ENCODE measurements at regions not wholly inside any gene's neighbourhood (a gene's known extent, or its start where the extent isn't known, plus 50 kb on each side); places are given as distances from the start of the nearest gene placed in this dataset.

- H3K4me3 ChIP-seq (ENCODE audit: low read depth in 1 of 5, low read length in 5 of 5) = no peak overlapping the region
- H3K36me3 ChIP-seq (ENCODE audit: control insufficient read depth in 5 of 5, insufficient read depth in 5 of 5, low read length in 5 of 5) = no peaks in the 10 kb centered on the region
- no peaks in the 10 kb centered on the region for H3K27me3 ChIP-seq (ENCODE audit: control insufficient read depth in 5 of 5, insufficient read depth in 4 of 5, low read length in 5 of 5)
- H3K9ac ChIP-seq (ENCODE audit: low read length in 5 of 5) = no peak overlapping the region
- no peak overlapping the region for H3K27ac ChIP-seq (ENCODE audit: low read depth, low read length)
- H3K9me3 ChIP-seq (ENCODE audit: control insufficient read depth in 5 of 5, low read length in 5 of 5) = peaks cover 0 to 4% (median 0%) of the 10 kb centered on the region in 5 donors
- no peaks in the 10 kb centered on the region for H3K4me1 ChIP-seq (ENCODE audit: control insufficient read depth in 5 of 5, insufficient read depth in 5 of 5, low read length in 5 of 5)
Measured at GRCh38 chr2:12382366-12382765, 334.4 kb upstream of the TRIB2 start.

- no peak overlapping the region for H3K27ac ChIP-seq (ENCODE audit: low read depth, low read length)
- peaks cover 0 to 4% (median 0%) of the 10 kb centered on the region in 5 donors for H3K9me3 ChIP-seq (ENCODE audit: control insufficient read depth in 5 of 5, low read length in 5 of 5)
- no peaks in the 10 kb centered on the region for H3K4me1 ChIP-seq (ENCODE audit: control insufficient read depth in 5 of 5, insufficient read depth in 5 of 5, low read length in 5 of 5)
- no peaks in the 10 kb centered on the region for H3K36me3 ChIP-seq (ENCODE audit: control insufficient read depth in 5 of 5, insufficient read depth in 5 of 5, low read length in 5 of 5)
- H3K9ac ChIP-seq (ENCODE audit: low read length in 5 of 5) = no peak overlapping the region
- no peaks in the 10 kb centered on the region for H3K27me3 ChIP-seq (ENCODE audit: control insufficient read depth in 5 of 5, insufficient read depth in 4 of 5, low read length in 5 of 5)
- H3K4me3 ChIP-seq (ENCODE audit: low read depth in 1 of 5, low read length in 5 of 5) = no peak overlapping the region
Measured at GRCh38 chr2:12389344-12390045, 327.2 kb upstream of the TRIB2 start.

DNA sequence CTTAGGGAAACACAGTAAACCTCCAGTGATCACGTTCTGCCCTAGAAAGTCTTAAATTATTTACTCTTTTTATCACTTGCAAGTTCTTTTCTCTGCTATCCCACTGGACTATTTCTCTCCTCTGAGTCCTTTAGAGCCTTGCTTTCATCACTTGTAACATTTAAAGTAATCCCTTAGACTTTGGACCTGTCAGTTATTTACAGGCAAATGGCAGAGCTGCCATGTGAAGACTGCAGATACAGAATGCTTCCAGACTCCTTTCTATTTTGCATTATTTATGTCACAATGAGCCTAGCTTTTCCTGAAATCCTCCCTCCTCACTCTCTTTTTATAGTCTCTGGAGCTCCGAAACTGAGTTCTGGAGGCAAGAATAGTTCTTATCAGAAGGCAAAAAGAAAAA is 325.6 kb upstream of the TRIB2 start:
- Histone ChIP-seq H3K27ac (ENCODE audit: low read depth, low read length) (no peak overlapping the region), H3K27me3 (ENCODE audit: control insufficient read depth in 5 of 5, insufficient read depth in 4 of 5, low read length in 5 of 5) (no peaks in the 10 kb centered on the region), H3K4me3 (ENCODE audit: low read depth in 1 of 5, low read length in 5 of 5) (no peak overlapping the region), H3K9me3 (ENCODE audit: control insufficient read depth in 5 of 5, low read length in 5 of 5) (peaks cover 0 to 4% (median 0%) of the 10 kb centered on the region in 5 donors), H3K36me3 (ENCODE audit: control insufficient read depth in 5 of 5, insufficient read depth in 5 of 5, low read length in 5 of 5) (no peaks in the 10 kb centered on the region), H3K4me1 (ENCODE audit: control insufficient read depth in 5 of 5, insufficient read depth in 5 of 5, low read length in 5 of 5) (no peaks in the 10 kb centered on the region), H3K9ac (ENCODE audit: low read length in 5 of 5) (no peak overlapping the region)

GRCh38 chr2:12396699-12397098 is 320.0 kb upstream of the TRIB2 start:
- peaks cover 0 to 18% (median 0%) of the 10 kb centered on the region in 5 donors for H3K4me1 ChIP-seq (ENCODE audit: control insufficient read depth in 5 of 5, insufficient read depth in 5 of 5, low read length in 5 of 5)
- no peaks in the 10 kb centered on the region for H3K9me3 ChIP-seq (ENCODE audit: control insufficient read depth in 5 of 5, low read length in 5 of 5)
- no peaks in the 10 kb centered on the region for H3K27me3 ChIP-seq (ENCODE audit: control insufficient read depth in 5 of 5, insufficient read depth in 4 of 5, low read length in 5 of 5)
- H3K27ac ChIP-seq (ENCODE audit: low read depth, low read length) = no peak overlapping the region
- no peaks in the 10 kb centered on the region for H3K36me3 ChIP-seq (ENCODE audit: control insufficient read depth in 5 of 5, insufficient read depth in 5 of 5, low read length in 5 of 5)
- H3K9ac ChIP-seq (ENCODE audit: low read length in 5 of 5) = no peak overlapping the region
- H3K4me3 ChIP-seq (ENCODE audit: low read depth in 1 of 5, low read length in 5 of 5) = no peak overlapping the region

- Histone ChIP-seq H3K4me1 (ENCODE audit: control insufficient read depth in 5 of 5, insufficient read depth in 5 of 5, low read length in 5 of 5) (peaks cover 0 to 18% (median 0%) of the 10 kb centered on the region in 5 donors), H3K4me3 (ENCODE audit: low read depth in 1 of 5, low read length in 5 of 5) (peak overlapping the region in 1 of 5 donors; percentile 23), H3K27me3 (ENCODE audit: control insufficient read depth in 5 of 5, insufficient read depth in 4 of 5, low read length in 5 of 5) (no peaks in the 10 kb centered on the region), H3K9me3 (ENCODE audit: control insufficient read depth in 5 of 5, low read length in 5 of 5) (no peaks in the 10 kb centered on the region), H3K36me3 (ENCODE audit: control insufficient read depth in 5 of 5, insufficient read depth in 5 of 5, low read length in 5 of 5) (no peaks in the 10 kb centered on the region), H3K27ac (ENCODE audit: low read depth, low read length) (no peak overlapping the region), H3K9ac (ENCODE audit: low read length in 5 of 5) (no peak overlapping the region)
Measured at GRCh38 chr2:12397854-12398253, 318.9 kb upstream of the TRIB2 start.

GRCh38 chr2:12399240-12399639 is 317.5 kb upstream of the TRIB2 start:
- no peak overlapping the region for H3K4me3 ChIP-seq (ENCODE audit: low read depth in 1 of 5, low read length in 5 of 5)
- H3K9ac ChIP-seq (ENCODE audit: low read length in 5 of 5) = no peak overlapping the region
- no peak overlapping the region for H3K27ac ChIP-seq (ENCODE audit: low read depth, low read length)
- H3K9me3 ChIP-seq (ENCODE audit: control insufficient read depth in 5 of 5, low read length in 5 of 5) = no peaks in the 10 kb centered on the region
- H3K4me1 ChIP-seq (ENCODE audit: control insufficient read depth in 5 of 5, insufficient read depth in 5 of 5, low read length in 5 of 5) = peaks cover 0 to 18% (median 0%) of the 10 kb centered on the region in 5 donors
- H3K36me3 ChIP-seq (ENCODE audit: control insufficient read depth in 5 of 5, insufficient read depth in 5 of 5, low read length in 5 of 5) = no peaks in the 10 kb centered on the region
- no peaks in the 10 kb centered on the region for H3K27me3 ChIP-seq (ENCODE audit: control insufficient read depth in 5 of 5, insufficient read depth in 4 of 5, low read length in 5 of 5)

DNA sequence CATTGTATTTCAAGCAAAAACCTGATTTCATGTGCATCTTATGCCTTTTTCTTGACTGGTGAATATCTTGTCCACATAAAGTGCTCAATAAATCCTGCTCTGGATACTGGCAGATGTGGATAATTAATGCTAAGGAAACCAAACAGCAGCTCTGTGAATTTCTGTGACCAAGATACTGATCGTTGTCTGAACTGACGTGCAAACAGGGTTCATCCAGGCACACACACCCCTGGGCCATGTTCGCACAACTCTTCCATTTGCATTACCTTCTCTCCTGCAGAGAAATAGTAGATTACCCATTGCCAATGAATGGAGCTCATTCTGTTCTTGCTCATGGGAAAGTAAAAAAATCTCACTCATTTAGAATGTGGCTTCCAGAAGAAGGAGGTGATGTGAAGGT is 316.2 kb upstream of the TRIB2 start:
- Histone ChIP-seq H3K27ac (ENCODE audit: low read depth, low read length) (no peak overlapping the region), H3K27me3 (ENCODE audit: control insufficient read depth in 5 of 5, insufficient read depth in 4 of 5, low read length in 5 of 5) (no peaks in the 10 kb centered on the region), H3K9ac (ENCODE audit: low read length in 5 of 5) (no peak overlapping the region), H3K9me3 (ENCODE audit: control insufficient read depth in 5 of 5, low read length in 5 of 5) (no peaks in the 10 kb centered on the region), H3K4me1 (ENCODE audit: control insufficient read depth in 5 of 5, insufficient read depth in 5 of 5, low read length in 5 of 5) (peaks cover 0 to 18% (median 0%) of the 10 kb centered on the region in 5 donors), H3K4me3 (ENCODE audit: low read depth in 1 of 5, low read length in 5 of 5) (no peak overlapping the region), H3K36me3 (ENCODE audit: control insufficient read depth in 5 of 5, insufficient read depth in 5 of 5, low read length in 5 of 5) (no peaks in the 10 kb centered on the region)

DNA sequence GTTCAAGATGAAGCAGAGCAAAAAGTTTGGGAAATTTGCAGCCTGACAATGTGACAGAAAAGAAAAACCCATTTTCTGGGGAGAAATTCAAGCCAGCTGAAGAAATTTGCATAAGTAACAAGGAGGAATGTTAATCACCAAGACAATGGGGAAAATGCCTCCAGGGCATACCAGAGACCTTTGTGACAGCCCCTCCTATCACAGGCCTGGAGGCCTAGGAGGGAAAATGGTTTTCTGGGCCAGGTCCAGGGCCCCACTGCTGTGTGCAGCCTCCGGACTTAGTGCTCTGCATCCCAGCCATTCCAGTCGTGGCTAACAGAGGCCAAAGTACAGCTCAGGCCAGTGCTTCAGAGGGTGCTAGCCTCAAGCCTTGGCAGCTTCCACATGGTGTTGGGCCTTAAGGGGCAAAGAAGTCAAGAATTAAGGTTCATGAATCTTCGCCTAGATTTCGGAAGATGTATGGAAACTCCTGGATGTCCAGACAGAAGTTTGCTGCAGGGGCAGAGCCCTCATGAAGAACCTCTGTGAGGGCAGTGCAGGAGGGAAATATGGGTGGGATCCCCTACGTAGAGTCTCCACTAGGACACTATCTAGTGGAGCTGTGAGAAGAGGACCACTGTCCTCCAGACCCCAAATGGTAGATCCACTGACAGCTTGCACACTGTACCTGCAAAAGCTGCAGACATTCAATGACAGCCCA is 314.1 kb upstream of the TRIB2 start:
- Histone ChIP-seq H3K4me3 (ENCODE audit: low read depth in 1 of 5, low read length in 5 of 5) (no peak overlapping the region), H3K27ac (ENCODE audit: low read depth, low read length) (no peak overlapping the region), H3K27me3 (ENCODE audit: control insufficient read depth in 5 of 5, insufficient read depth in 4 of 5, low read length in 5 of 5) (no peaks in the 10 kb centered on the region), H3K4me1 (ENCODE audit: control insufficient read depth in 5 of 5, insufficient read depth in 5 of 5, low read length in 5 of 5) (peaks cover 0 to 11% (median 0%) of the 10 kb centered on the region in 5 donors), H3K9ac (ENCODE audit: low read length in 5 of 5) (no peak overlapping the region), H3K36me3 (ENCODE audit: control insufficient read depth in 5 of 5, insufficient read depth in 5 of 5, low read length in 5 of 5) (no peaks in the 10 kb centered on the region), H3K9me3 (ENCODE audit: control insufficient read depth in 5 of 5, low read length in 5 of 5) (no peaks in the 10 kb centered on the region)

DNA sequence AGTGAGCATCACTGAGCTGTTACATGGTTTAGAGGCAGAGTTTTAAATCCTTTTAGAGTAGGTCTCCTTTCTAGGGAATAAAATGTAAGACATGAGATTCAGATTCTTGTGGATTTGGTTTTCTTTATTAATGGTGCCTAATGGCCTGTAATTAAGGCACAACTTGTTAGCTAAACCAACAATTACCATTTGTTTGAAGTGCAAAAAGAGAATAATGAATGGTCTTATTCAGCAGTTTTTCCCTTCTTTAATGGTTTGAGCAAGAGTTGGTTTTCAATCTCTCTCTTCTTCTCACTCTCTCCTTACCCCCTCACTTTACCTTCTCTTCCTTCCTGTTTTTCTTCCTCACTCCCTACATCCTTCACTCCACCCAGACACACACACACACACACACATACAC is 312.2 kb upstream of the TRIB2 start:
- no peak overlapping the region for H3K9ac ChIP-seq (ENCODE audit: low read length in 5 of 5)
- no peaks in the 10 kb centered on the region for H3K27me3 ChIP-seq (ENCODE audit: control insufficient read depth in 5 of 5, insufficient read depth in 4 of 5, low read length in 5 of 5)
- H3K4me1 ChIP-seq (ENCODE audit: control insufficient read depth in 5 of 5, insufficient read depth in 5 of 5, low read length in 5 of 5) = peaks cover 0 to 4% (median 0%) of the 10 kb centered on the region in 5 donors

GRCh38 chr2:12407160-12407559 is 309.6 kb upstream of the TRIB2 start:
- no peak overlapping the region for H3K4me3 ChIP-seq (ENCODE audit: low read depth in 1 of 5, low read length in 5 of 5)
- H3K4me1 ChIP-seq (ENCODE audit: control insufficient read depth in 5 of 5, insufficient read depth in 5 of 5, low read length in 5 of 5) = peaks cover 0 to 4% (median 0%) of the 10 kb centered on the region in 5 donors
- H3K9ac ChIP-seq (ENCODE audit: low read length in 5 of 5) = no peak overlapping the region
- H3K27me3 ChIP-seq (ENCODE audit: control insufficient read depth in 5 of 5, insufficient read depth in 4 of 5, low read length in 5 of 5) = no peaks in the 10 kb centered on the region
- H3K27ac ChIP-seq (ENCODE audit: low read depth, low read length) = no peak overlapping the region
- no peaks in the 10 kb centered on the region for H3K36me3 ChIP-seq (ENCODE audit: control insufficient read depth in 5 of 5, insufficient read depth in 5 of 5, low read length in 5 of 5)
- H3K9me3 ChIP-seq (ENCODE audit: control insufficient read depth in 5 of 5, low read length in 5 of 5) = peaks cover 4 to 13% (median 7%) of the 10 kb centered on the region in 5 donors

More for the DNA sequence above, 312.2 kb upstream of the TRIB2 start:
- Histone ChIP-seq H3K27ac (ENCODE audit: low read depth, low read length) (no peak overlapping the region), H3K4me3 (ENCODE audit: low read depth in 1 of 5, low read length in 5 of 5) (no peak overlapping the region), H3K36me3 (ENCODE audit: control insufficient read depth in 5 of 5, insufficient read depth in 5 of 5, low read length in 5 of 5) (no peaks in the 10 kb centered on the region), H3K9me3 (ENCODE audit: control insufficient read depth in 5 of 5, low read length in 5 of 5) (peaks cover 0 to 3% (median 0%) of the 10 kb centered on the region in 5 donors)

All from subcutaneous abdominal adipose tissue (tissue), 5 donors.